ENCODE measurements at regions not wholly inside any gene's neighbourhood (a gene's known extent, or its start where the extent isn't known, plus 50 kb on each side); places are given as distances from the start of the nearest gene placed in this dataset.

- POLR2A ChIA-PET, result no interaction called here
- no peaks in the 10 kb centered on the region for H3K9me1 ChIP-seq (ENCODE audit: control insufficient read depth, insufficient read depth, low read length)
- no peak overlapping the region for H2AFZ ChIP-seq (ENCODE audit: low read depth, low read length)
- in situ Hi-C loops (cut with MboI), result no loop called here
- BruUV-seq (replicated peaks), result no TSS peak
- 8% methylated on average over 1 of the region's 1 CpG for WGBS (ENCODE audit: insufficient coverage, low coverage, missing lambda C conversion rate)
- H3K9me3 ChIP-seq (replicated peaks; ENCODE audit: control insufficient read depth, insufficient read depth, low read depth, low read length), result no peaks in the 10 kb centered on the region
- CTCF ChIA-PET (ENCODE audit: low intra/inter-chr PET ratio), result no interaction called here
- no peak overlapping the region for H3K4me3 ChIP-seq
- FAIRE-seq (no peak), ATAC-seq (no peak), DNase-seq (ENCODE audit: extremely low read depth in 1 of 4, low spot score in 3 of 4) (no peak)
- no peak overlapping the region for H3K4me2 ChIP-seq (ENCODE audit: insufficient read depth, low read length)
- intact Hi-C loops (cut with micrococcal nuclease), result no loop called here
- no peaks in the 10 kb centered on the region for H3K79me2 ChIP-seq (ENCODE audit: control insufficient read depth, insufficient read depth, low read length)
- no peaks in the 10 kb centered on the region for H3K36me3 ChIP-seq (ENCODE audit: control insufficient read depth, insufficient read depth, low read length)
- no peak overlapping the region for H3K9ac ChIP-seq (ENCODE audit: insufficient read depth in 1 of 2, low read depth in 2 of 2, low read length in 2 of 2)
- no peaks in the 10 kb centered on the region for H4K20me1 ChIP-seq (replicated peaks; ENCODE audit: control insufficient read depth, insufficient read depth, low read length)
- H3K4me1 ChIP-seq (replicated peaks in 1 of 2; ENCODE audit: control insufficient read depth in 2 of 2, insufficient read depth in 2 of 2, low read length in 2 of 2), result no peaks in the 10 kb centered on the region
- H3K27me3 ChIP-seq (ENCODE audit: control insufficient read depth in 2 of 2, insufficient read depth in 2 of 2, low read length in 2 of 2), result no peaks in the 10 kb centered on the region
- no peak overlapping the region for H3K27ac ChIP-seq (ENCODE audit: extremely low read depth, low read depth, low read length)
- TF ChIP-seq MCM5 (IDR thresholded peaks at IDR 0.05; ENCODE audit: low read depth) (no peak), SRSF1 (IDR thresholded peaks at IDR 0.05; ENCODE audit: low read depth, low read length) (no peak), POLR2B (IDR thresholded peaks at IDR 0.05; ENCODE audit: low read depth, partially characterized antibody) (no peak), CLOCK (CRISPR knock-in tag; IDR thresholded peaks at IDR 0.05; ENCODE audit: borderline replicate concordance) (no peak), KLF13 (tag; IDR thresholded peaks at IDR 0.05; ENCODE audit: borderline replicate concordance, low read depth) (no peak), BRF2 (IDR thresholded peaks at IDR 0.05; ENCODE audit: borderline replicate concordance, insufficient read depth, insufficient read length) (no peak), SMAD3 (CRISPR knock-in tag; conservative IDR thresholded peaks at IDR 0.05) (no peak), DNMT1 (IDR thresholded peaks at IDR 0.05) (no peak), YY1 (IDR thresholded peaks at IDR 0.05; ENCODE audit: borderline replicate concordance in 1 of 3, control insufficient read depth in 1 of 3, extremely low read depth in 1 of 3, insufficient read depth in 3 of 3, insufficient read length in 1 of 3, insufficient replicate concordance in 2 of 3, low read depth in 1 of 3, low read length in 2 of 3) (no peak), MTF1 (CRISPR knock-in tag; IDR thresholded peaks at IDR 0.05; ENCODE audit: borderline replicate concordance) (no peak), SP2 (IDR thresholded peaks at IDR 0.05; ENCODE audit: extremely low read depth, low read depth, low read length, poor library complexity, severe bottlenecking) (no peak), XRCC5 (IDR thresholded peaks at IDR 0.05; ENCODE audit: low read depth, low read length) (no peak), ZNF263 (CRISPR knock-in tag; IDR thresholded peaks at IDR 0.05; ENCODE audit: borderline replicate concordance) (no peak), ZNF124 (CRISPR knock-in tag; IDR thresholded peaks at IDR 0.05) (no peak), ARHGAP35 (IDR thresholded peaks at IDR 0.05; ENCODE audit: partially characterized antibody) (no peak), EHMT2 (IDR thresholded peaks at IDR 0.05) (no peak), HMG20A (CRISPR knock-in tag; conservative IDR thresholded peaks at IDR 0.05) (no peak)
Measured at GRCh38 chr3:22898558-22898957, 304.6 kb upstream of the UBE2E2 start.
